Endothelial cell of umbilical vein (primary cell): ENCODE measurements at regions not wholly inside any gene's neighbourhood (a gene's known extent, or its start where the extent isn't known, plus 50 kb on each side); places are given as distances from the start of the nearest gene placed in this dataset.

ENCODE experiments used
- CTCF ChIP-seq, 2 donors: IDR thresholded peaks; 1 replicate in 1 of 2; 2 replicates in 1 of 2; pipeline ENCODE4 v1.5.1; 2011; ENCODE audit warnings: low read length in 2 of 2, mild to moderate bottlenecking in 2 of 2, moderate library complexity in 2 of 2, control low read depth in 1 of 2, inconsistent platforms in 1 of 2, low read depth in 1 of 2; ENCODE audit not compliant: insufficient read depth in 1 of 2; ENCODE audit errors: extremely low read depth in 1 of 2
- EZH2 ChIP-seq: IDR thresholded peaks from 2 replicates; pipeline ENCODE4 v1.6.1; 2012; ENCODE audit warnings: borderline replicate concordance, low read depth, mild to moderate bottlenecking, moderate library complexity, low read length, inconsistent platforms; ENCODE audit not compliant: severe bottlenecking
- GATA2 ChIP-seq: IDR thresholded peaks from 2 replicates; pipeline ENCODE4 v1.7.0; 2011; ENCODE audit warnings: low read depth, mild to moderate bottlenecking, moderate library complexity, mixed read lengths, low read length; ENCODE audit not compliant: insufficient read length, insufficient read depth
- JUN ChIP-seq: IDR thresholded peaks from 2 replicates; pipeline ENCODE4 v1.6.1; 2011; ENCODE audit warnings: borderline replicate concordance, low read depth; ENCODE audit not compliant: insufficient read length, insufficient read depth
- MAX ChIP-seq: IDR thresholded peaks from 2 replicates; pipeline ENCODE4 v1.6.1; 2011; ENCODE audit not compliant: insufficient read depth, insufficient read length
- MYC ChIP-seq: IDR thresholded peaks from one replicate; pipeline ENCODE4 v1.6.1; 2011; ENCODE audit warnings: mild to moderate bottlenecking, low read depth, low read length
- POLR2A ChIP-seq: IDR thresholded peaks from 2 replicates; pipeline ENCODE4 v1.6.1; 2012; ENCODE audit warnings: low read depth, mild to moderate bottlenecking, control low read depth, low read length
- POLR2AphosphoS5 ChIP-seq: IDR thresholded peaks from 2 replicates; pipeline ENCODE4 v1.6.1; 2012; ENCODE audit warnings: low read depth, mild to moderate bottlenecking, control low read depth, low read length, moderate library complexity; ENCODE audit not compliant: insufficient read depth

- TF ChIP-seq POLR2AphosphoS5 = no peak
- no peak for TF ChIP-seq CTCF (IDR thresholded peaks at IDR 0.05; ENCODE audit: extremely low read depth in 1 of 2, insufficient read depth in 1 of 2, low read depth in 1 of 2, low read length in 2 of 2)
- TF ChIP-seq GATA2 = no peak
- no peak for TF ChIP-seq EZH2
- TF ChIP-seq MYC = no peak
- TF ChIP-seq JUN = no peak
- no peak for TF ChIP-seq POLR2A
- TF ChIP-seq MAX = no peak
Measured at GRCh38 chr20:6680854-6681253, 86.6 kb upstream of the BMP2 start.
